GM18868 (cell line): ENCODE measurements at regions not wholly inside any gene's neighbourhood (a gene's known extent, or its start where the extent isn't known, plus 50 kb on each side); places are given as distances from the start of the nearest gene placed in this dataset.
"Not testable (repeated sequence)": the region's sequence is repeated elsewhere in the genome, so short reads cannot be mapped to it uniquely, and the experiment has no call there.

Source experiments
- ATAC-seq: cut with Tn5 transposase; IDR thresholded peaks from one replicate; pipeline ENCODE4 v1.9.1; 2021; ENCODE audit warnings: mild to moderate bottlenecking, moderate library complexity; ENCODE audit not compliant: unreplicated experiment

DNA sequence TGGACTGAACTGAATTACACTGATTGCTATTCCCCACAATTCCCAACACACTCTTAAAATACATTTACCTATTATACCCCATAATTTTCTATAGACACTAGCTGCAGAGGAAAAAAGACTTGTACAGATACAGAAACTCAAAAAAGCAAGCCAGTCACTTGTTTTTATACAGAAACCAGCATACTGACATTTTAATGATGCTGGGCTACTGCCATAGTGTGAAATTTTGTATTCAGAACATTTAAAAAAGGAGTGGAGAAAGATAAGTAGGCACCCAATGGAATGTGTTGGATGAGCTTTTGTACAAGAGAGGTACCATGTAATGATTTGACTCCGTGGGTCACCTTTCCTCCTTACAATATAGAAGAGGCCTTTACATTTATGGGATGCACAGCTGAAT is 740.1 kb downstream of the PLCL1 start:
- ATAC-seq = no peak

GRCh38 chr2:198534756-198535155 is 730.4 kb downstream of the PLCL1 start:
- ATAC-seq = no peak

GRCh38 chr2:198525211-198525969 is 721.0 kb downstream of the PLCL1 start:
- ATAC-seq = no peak

- no peak for ATAC-seq
These were observed 719.3 kb downstream of the PLCL1 start for GRCh38 chr2:198523710-198524109.

DNA sequence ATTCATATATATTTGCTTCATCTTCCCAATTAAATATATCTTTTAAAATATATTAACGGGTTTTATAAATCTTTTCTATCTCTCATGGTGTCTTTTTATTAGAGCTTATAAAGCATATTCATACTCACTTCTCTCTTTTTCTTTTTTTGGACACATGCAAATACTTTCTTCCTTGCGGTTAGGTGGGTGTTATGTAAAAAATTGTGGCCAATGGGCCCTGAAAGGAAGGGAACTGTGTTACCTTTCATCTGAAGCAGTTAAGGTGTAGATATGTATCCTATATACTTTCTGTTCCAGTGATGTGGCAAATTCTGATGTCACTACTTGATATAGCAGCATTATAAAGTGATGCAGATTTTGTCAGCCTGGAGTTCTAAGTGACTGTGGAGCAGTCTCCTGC is 714.5 kb downstream of the PLCL1 start:
- peak; percentile 72 for ATAC-seq

GRCh38 chr2:198517976-198518375 is 713.6 kb downstream of the PLCL1 start:
- no peak for ATAC-seq

DNA sequence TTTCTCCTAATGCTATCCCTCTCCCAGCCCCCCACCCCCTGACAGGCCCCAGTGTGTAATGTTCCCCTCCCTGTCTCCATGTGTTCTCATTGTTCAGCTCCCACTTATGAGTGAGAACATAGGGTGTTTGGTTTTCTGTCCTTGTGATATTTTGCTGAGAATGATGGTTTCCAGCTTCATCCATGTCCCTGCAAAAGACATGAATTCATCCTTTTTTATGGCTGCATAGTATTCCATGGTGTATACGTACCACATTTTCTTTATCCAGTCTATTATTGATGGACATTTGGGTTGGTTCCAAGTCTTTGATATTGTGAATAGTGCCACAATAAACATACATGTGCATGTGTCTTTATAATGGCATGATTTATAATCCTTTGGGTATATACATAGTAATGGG is 704.2 kb downstream of the PLCL1 start:
- ATAC-seq = not testable (repeated sequence)

GRCh38 chr2:198499539-198499938 is 695.1 kb downstream of the PLCL1 start:
- ATAC-seq = no peak

DNA sequence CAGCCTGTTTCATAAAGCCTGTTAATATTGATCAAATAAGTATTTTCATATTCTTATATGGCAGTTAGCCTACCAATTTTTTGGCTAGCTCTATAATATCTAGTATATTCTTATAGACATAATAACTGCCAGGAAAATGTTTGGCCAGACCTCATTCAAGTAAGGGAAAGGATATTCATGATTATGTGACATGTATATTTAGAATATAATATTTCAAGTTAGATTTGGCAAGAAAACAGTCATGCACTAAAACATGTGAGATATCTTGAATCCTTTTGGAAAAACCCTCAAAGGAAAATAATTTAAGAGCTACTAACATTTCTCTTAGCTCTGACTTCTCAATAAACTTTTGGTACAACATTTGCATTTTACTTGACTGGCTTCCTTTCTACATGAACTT is 694.1 kb downstream of the PLCL1 start:
- no peak for ATAC-seq

DNA sequence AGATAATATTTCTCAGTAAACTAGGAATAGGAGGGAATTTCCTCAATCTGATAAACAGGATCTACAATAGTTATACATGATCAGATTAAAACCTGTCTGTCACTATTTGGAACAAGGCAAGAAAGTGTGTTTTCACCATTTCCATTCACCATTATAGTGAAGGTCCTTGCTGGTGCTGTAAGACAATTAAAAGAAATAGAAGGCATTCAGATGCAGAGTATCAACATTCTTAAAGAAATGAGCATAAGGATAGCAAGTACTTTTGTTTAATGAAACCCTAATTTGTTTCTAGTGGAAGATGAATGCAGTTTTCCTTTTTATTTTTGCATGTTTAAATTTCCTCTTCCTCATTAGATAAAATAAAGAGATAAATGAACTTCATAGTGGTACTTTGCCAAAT is 693.7 kb downstream of the PLCL1 start:
- ATAC-seq = no peak

DNA sequence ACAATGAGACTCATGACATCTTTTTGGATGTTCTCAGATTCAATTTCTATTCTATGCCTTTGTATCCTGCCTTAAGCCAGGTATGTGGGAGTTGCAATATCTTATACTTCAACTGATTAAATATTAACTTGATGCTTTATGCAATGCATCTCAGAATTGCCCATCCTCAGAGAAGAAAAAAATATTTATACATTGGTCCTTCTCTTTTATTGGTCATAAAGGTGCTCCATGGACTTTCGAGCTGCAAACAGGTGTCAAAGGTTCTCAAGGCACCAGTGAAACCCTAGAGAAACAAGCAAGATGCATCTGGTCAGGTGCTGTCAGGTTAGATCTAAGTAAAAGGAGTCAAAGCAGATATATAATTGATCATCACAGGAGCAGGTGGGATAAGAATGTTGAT is 690.5 kb downstream of the PLCL1 start:
- no peak for ATAC-seq

DNA sequence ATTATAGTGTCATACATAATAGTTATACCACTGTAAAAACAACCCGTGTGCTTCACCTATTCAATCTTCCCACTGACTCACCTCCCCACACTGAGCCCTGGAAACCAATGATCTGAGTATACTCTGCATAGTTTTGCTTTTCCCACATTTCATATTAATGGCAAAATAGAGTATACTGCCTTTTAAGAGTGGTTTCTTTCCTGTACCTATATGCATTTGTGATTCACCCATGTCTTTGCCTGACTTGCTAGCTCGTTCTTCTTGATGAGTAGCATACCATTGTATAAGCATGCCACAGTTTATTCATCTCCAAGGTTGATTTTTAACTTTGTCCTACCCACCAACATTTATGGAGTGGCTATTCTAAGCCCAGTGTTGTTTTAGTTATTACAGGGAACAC is 686.4 kb downstream of the PLCL1 start:
- no peak for ATAC-seq

- ATAC-seq = no peak
These were observed 684.6 kb downstream of the PLCL1 start for GRCh38 chr2:198488964-198489363.

DNA sequence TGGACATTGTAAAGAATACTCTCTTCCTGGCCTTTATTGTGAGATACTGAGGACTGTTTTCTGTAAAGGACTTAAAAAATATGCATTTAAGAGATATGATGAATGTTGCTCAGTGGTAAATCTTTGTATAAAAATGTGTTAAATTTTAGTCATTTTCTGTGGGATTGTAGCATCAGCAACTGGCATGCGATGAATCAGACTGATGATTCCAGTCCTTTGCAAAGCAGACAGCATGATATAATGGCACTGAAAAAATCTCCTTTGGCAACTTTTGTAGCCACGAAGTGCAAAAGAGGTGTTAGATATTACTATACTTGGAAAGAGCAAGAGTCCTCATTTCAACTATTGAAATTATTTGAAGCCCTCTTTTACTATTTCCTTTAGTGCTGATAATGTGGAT is 678.7 kb downstream of the PLCL1 start:
- ATAC-seq = no peak

DNA sequence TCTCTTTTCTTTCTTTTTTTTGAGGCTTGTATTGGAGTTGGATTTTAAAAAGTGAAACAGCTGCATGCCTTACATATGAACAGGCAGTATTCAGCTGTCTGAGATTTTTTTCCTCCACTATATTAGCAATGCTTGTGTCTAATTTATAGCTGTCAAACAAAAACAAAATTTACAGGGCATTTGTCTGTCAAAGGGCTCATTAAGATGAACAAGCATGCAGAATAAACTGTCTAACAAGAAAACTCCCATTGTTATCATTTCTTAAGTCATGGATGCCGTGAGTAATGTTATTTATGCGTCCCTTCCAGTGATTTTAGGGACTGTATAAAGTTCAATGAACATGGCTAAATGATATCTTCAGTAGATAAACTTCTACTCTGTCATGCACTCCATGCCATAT is 674.7 kb downstream of the PLCL1 start:
- no peak for ATAC-seq

GRCh38 chr2:198478361-198478760 is 674.0 kb downstream of the PLCL1 start:
- ATAC-seq = no peak

GRCh38 chr2:198476007-198476406 is 671.6 kb downstream of the PLCL1 start:
- ATAC-seq = no peak

GRCh38 chr2:198471291-198471690 is 666.9 kb downstream of the PLCL1 start:
- ATAC-seq = no peak

DNA sequence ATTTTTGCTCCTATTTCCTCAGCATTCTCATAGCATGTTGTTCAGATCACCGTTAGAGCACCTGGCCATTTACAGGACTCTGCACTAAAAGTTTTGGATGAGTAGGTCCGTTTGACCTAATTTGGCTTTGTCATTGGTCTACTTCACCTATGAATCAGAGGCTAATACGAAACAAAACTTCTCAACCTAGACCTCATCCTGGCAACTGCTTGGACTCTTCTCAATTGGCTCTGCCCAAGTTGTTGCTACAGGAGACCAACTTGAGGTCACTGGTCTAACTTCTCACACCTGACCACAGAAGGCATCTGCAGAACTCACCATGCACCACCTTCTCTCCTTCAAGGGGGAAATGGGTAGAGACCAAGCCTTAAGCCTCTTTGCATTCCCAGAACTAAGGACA is 663.7 kb downstream of the PLCL1 start:
- ATAC-seq = no peak

GRCh38 chr2:198465970-198466369 is 661.6 kb downstream of the PLCL1 start:
- ATAC-seq = no peak

DNA sequence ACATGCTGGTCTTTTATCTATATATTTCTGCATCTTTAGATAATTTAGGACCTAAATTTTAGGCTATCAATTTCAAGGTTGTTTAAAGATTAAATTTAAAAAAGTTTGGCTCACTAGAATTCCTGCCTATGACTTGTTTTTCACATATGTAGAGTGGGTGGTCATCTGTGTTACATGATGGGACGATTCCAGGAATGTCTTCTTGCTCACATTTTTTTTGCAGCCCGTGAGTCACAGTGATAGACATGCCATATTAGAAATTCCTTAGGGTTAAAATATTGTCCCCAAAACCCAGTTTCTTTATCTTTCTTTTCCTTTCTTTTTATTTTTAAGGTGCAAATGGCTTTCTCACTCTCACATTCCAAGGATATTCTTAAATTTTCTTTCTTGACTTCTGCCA is 652.0 kb downstream of the PLCL1 start:
- no peak for ATAC-seq

- no peak for ATAC-seq
These were observed 649.5 kb downstream of the PLCL1 start for GRCh38 chr2:198453866-198454265.

- ATAC-seq = peak; percentile 85
These were observed 647.9 kb downstream of the PLCL1 start for GRCh38 chr2:198452327-198452726.
